ENCODE measurements at regions not wholly inside any gene's neighbourhood (a gene's known extent, or its start where the extent isn't known, plus 50 kb on each side); places are given as distances from the start of the nearest gene placed in this dataset.

DNA sequence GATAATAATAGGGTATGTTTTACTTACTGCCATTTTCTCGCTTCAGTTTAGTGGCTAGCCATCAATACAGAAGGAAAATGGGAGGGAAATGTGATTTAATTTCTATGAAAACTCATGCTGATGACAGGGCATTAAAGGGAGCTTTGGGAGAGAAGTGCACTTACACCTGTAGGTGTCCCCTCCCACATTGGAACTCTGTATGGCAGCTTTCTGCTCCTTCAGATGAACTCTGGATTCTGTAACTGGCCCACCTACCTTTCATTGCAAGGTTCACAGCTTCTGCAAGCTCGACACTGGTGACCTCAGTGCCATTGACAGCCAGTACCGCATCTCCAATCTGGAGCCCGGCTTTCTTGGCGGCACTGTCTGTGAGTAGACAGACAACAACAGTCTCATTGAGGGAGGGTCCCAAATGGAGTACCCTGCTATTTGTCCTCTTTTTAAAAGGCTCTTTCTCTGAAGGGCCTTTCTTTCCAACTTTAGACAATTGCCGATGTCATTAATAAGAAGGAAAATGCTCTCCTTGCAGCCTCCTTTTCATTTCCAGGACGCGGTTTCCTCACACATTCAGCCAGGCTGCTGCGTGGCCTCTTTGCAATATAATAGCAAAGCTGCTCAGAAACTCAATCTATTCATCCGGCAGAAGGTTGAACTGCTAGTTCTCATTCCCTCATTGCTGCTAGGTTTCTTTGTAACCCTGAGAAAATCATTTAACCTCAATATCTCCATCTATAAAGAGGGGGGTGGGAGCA, 63.6 kb downstream of the NUDT12 start:
- no peak for DNase-seq (ENCODE audit: extremely low read depth in 1 of 11, low read depth in 9 of 11, low spot score in 4 of 11)

DNA sequence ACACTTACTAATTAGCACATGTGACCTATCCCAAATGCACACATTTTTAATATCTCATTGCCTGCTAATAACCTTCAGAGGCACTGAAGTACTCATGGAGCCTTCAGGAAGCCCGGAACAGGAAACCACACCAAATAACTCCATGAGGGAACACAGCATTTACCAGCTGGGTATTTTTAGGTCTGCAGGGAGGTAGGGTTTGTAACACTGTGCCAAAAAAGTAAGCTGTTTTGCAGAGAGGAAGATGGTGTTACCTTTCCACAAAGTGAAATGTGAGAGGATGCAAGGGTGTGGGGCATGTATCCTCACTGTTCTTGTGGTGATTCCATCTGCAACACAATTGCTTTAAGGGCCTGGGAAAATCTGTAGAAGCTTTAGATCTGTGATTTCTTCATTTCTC, 64.4 kb downstream of the NUDT12 start:
- DNase-seq (ENCODE audit: extremely low read depth in 1 of 11, low read depth in 9 of 11, low spot score in 4 of 11), result no peak

DNA sequence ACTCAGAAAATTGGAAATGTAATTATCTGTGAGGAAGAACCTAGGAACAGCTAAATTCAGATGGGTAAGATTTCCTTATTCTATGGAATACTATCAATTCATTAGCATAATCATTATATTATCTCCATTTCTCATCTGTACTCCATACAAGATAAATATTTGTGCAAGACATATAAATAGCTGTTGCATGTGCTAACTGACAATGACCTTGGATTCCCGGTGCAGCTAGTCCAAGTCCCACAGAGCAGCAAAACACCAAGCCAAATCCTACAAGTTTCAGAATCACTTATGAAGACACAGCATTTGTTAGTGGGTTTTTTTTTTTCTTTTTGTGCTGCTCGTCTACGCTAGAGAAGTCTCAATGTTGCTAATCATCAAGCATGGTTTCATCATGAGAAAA, 64.8 kb downstream of the NUDT12 start:
- no peak for DNase-seq (ENCODE audit: extremely low read depth in 1 of 11, low read depth in 9 of 11, low spot score in 4 of 11)

DNA sequence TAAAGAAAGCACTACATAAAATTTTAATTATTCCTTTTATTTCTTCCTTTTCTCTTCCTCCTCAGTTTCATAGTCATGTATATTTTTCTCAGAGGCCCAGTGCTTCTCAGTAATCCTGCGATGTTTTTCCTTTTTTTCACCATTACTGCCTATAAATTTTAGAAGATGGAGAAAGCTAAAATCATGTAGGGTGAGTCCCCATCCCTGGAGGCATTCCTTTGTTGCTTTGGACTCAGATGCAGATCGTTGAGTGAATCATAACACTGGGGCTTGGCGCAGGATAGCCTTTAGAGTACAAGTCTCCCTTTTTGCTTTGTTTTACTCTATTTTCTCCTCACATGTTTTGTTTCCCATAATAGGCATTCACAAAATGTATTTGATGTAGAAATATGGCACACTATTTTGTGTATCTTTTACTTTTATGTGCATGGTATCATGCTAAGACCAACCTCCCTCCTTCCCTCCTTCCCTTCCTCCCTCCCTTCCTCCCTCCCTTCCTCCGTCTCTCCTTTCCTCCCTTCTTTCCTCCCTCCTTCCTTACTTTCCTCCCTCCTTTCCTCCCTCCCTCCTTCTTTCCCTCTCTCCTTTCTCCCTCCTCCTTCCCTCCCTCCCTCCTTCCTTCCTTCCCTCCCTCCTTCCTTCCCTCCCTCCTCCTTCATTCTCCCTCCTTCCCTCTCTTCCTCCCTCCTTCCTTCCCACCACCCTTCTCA, 72.4 kb downstream of the NUDT12 start:
- no peak for DNase-seq (ENCODE audit: extremely low read depth in 1 of 11, low read depth in 9 of 11, low spot score in 4 of 11)

DNA sequence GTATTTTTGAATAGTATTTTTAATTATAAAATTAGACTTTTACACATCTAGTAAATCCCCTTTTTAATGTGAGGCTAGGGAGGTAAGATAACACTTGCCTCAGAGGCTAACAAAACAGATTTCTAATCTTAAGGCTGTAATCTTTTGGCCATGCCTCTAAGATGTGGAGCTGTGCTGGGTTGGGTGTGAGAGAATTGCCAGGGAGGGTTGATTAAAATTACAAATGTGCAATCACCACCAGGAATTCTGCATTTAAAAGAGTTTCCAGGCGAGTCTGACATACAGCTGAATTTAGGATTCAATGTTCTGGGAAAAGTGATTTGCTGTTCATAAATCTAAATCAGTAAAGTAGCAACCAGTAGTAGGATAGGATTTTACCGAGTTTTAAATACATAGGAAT, 73.3 kb downstream of the NUDT12 start:
- DNase-seq (ENCODE audit: extremely low read depth in 1 of 11, low read depth in 9 of 11, low spot score in 4 of 11), result no peak

DNA sequence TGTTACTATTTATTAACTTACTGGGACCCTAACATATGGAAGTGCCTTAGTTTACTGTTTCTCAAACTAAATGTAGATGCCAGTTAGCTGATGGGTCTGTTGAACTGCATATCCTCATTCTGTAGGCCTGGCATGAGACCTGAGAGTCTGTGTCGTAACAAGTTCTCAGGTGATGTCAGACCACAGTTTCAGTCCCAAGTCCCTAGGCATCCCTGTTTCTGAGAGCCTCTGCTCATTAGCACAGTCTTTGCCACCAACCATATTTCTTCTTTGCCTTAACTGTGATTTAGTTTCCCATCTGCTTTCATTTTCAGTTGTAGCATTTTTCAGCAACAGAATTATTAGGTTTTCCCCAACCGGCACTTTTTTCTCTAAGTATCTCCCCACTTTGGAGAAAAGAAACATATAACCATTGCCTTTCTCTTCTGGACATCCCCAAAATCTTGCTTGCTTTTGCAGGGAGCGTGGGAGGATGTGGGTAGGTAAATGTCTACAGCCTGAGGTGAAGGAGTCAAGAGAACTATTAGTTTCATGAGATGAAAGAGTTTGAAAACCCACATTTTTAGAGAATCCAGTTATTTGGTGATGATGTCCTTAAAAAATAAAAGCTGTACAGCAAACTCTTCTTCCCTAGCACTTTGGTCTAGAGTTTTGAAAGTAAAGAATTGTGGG, 74.6 kb downstream of the NUDT12 start:
- DNase-seq (ENCODE audit: extremely low read depth in 1 of 11, low read depth in 9 of 11, low spot score in 4 of 11), result no peak

DNA sequence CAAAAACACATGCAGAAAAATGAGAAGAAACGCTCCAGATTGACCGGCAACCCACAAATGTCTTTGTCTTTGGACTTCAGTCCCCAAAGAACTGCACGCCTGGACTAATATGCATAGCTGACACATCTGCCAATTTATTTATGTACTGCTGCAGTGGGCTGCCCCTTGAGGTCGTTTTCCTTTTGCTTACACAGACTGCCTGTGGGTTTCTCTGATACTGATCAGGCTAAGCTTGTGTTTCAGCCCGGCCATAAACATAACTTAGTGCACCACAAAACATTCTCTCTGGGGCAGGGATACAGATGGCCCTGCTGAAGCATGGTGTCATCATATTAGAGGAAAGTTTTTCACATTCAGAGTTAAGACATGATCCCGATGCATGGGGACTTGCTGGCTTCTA, 75.4 kb downstream of the NUDT12 start:
- DNase-seq (ENCODE audit: extremely low read depth in 1 of 11, low read depth in 9 of 11, low spot score in 4 of 11), result peak in 6 of 11 donors; percentile 31 to 48 (median 42)

DNA sequence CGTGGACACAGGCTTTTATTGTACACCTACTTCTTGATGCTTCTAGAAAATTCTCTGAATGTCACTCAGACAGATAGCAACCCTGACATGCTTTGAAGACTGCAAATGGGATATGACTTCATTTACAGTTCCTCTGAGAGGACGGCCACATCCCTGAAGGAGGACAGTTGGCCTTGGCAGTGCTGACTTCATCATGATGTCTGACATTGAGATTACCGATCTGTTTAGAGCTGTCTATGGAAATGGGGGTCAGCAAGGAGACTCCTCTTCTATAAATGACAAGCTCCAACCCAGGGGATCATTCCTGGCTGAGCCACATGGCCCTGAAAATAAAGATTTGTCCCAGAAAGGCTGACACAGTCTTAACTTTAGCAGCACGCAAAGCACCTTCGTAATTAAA, 75.8 kb downstream of the NUDT12 start:
- no peak for DNase-seq (ENCODE audit: extremely low read depth in 1 of 11, low read depth in 9 of 11, low spot score in 4 of 11)

DNA sequence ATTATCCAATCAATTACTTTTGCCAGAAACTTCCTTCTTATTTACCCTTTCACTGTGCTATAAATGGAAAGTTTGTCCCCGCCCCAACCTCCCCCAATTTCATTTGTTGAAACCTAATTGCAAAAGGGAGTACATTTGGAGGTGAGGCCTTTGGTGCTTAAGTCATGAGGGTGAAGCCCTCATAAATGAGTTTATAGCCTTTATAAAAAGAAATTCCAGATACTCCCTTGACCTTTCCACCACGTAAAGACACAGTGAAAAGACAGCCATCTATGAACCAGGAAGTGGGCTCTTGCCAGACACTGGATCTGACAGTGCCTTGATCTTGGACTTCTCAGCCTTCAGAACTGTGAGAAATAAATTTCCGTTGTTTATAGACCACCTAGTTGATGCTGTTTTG, 82.3 kb downstream of the NUDT12 start:
- DNase-seq (ENCODE audit: extremely low read depth in 1 of 11, low read depth in 9 of 11, low spot score in 4 of 11), result no peak

DNA sequence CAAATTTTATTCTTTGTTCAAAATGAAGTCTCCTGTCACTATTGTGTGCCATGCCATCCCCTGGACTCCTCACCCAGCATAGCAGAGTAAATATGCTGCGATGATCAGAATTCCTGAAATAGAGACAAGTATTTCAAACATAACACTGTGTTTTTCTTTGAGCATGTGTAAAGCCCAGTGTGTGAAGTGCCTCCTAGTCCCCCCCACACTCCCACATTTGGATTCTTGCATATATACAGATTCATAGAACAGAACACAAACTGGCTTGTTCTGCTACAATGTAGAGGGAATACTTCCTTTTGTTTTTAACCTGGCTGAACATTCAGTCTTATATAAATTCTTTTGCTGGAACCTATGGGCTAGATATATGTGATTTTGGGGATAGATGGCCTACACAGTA, 84.9 kb downstream of the NUDT12 start:
- DNase-seq (ENCODE audit: extremely low read depth in 1 of 11, low read depth in 9 of 11, low spot score in 4 of 11), result no peak

DNA sequence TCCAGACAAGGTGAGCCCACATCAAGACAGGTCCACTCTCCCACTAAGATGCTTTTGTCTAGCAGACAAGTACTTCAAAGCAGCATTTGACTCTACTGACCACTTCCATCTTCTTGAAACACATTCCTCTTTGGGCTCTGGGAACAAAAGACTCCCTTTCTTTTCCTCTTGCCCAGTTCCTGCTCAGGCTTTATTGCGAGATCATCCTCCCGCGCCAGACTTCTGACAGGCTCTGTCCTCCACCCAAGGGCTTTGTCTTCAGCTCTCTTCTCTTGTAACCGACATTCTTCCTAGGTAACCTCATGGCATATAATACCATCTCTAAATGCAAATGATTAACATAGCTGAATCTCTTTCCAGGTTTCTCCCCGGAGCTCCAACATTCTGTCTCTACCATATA, 85.8 kb downstream of the NUDT12 start:
- no peak for DNase-seq (ENCODE audit: extremely low read depth in 1 of 11, low read depth in 9 of 11, low spot score in 4 of 11)

DNA sequence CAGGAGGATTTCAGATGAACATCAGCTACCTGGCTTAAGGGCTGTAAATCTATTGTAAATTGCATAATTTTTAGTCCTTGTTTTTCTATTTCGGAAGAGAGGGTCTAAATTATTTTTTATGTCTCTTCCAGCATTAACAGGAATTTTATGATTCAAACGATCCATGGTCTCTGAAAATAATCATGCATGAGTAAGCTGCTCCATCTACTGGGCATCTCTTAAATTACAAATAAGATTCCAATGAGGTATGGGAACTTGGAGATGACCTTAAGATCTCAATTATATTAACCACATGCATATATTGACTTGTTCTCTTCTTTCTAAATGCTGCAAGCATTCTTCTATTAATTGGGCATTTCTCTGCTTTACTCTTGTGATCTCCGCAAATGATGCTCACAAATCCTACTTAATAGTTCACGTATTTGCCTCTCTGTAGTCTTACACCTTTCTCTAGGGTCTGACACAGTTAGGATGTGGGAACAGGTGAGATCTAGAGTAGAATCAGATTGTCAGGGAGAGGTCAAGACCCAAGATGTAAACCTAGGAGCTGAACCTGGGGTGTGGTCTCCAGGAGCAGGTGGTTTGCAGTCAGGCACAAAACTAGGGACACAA, 86.9 kb downstream of the NUDT12 start:
- DNase-seq (ENCODE audit: extremely low read depth in 1 of 11, low read depth in 9 of 11, low spot score in 4 of 11), result peak in 3 of 11 donors; percentile 45 to 49 (median 48)

DNA sequence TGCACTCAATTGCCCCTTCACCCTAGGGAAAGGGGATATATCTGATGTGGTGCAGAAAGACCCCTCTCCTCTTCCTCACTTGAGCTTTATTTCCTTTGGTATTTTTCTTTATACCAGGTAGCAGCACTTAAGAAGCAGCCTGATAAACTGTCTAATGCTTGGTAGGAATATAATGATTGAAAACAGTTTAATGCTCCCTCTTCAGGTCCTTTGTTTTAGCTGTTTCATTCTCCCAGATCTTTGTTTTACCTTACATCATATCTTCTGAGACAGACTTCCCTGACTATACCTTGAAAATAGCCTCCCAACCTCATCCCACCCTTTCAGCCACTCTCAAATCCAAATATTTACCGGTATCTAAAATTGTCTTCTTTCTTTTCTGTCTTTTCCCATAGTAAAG, 87.9 kb downstream of the NUDT12 start:
- DNase-seq (ENCODE audit: extremely low read depth in 1 of 11, low read depth in 9 of 11, low spot score in 4 of 11), result no peak

DNA sequence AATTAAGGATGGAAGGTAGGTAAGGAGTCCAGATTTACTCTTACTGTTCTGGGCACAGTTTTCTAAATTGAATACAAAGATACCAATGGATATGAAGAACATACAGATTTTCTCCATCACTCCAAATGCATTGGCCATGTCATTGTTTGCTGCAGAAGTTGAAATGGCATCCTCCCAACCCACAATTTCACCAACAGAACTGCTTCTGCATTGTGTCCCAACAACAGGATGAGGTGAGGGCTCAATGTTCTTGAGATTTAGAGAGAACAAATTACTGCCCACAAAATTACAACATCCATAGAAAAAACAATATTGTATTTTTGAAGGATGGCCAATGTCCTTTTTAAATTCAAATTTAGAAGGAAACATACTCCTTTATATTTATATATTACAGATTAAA, 88.9 kb downstream of the NUDT12 start:
- no peak for DNase-seq (ENCODE audit: extremely low read depth in 1 of 11, low read depth in 9 of 11, low spot score in 4 of 11)

DNA sequence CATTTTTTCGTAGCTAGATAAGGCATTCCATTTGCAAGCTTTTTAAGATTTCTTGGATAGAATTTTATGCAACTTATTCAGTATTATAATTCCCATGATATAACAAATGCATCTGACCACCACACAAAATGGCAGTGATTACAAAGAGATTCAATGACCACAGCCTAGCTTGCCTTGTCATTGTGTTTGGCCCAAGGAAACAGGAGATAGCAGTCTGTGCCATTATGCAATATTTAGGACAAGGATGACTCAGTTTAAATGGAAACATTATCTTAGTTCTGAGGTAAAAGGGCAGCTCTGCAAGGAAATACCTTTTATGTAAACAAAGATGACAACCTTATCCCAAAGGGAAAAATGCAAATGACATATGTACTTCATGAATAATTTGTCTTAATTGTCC, 89.8 kb downstream of the NUDT12 start:
- no peak for DNase-seq (ENCODE audit: extremely low read depth in 1 of 11, low read depth in 9 of 11, low spot score in 4 of 11)

DNA sequence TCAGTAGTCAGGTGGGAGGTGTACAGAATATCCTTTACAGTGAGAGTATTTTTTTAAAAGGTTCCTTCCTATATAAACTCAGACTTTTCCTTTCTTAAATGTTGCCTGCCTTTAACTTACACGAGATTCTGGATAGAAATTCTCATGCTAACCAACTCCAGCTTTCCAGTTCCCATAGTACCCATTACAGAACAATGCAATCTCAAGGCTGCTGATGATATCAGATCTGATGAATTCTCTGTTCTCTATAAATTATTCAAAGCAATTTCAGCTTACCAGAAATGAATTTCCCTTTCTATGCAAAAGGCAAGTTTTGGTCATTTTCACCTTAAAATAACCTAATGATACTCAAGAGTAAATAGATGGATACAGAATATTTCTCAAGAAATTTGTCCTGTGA, 90.3 kb downstream of the NUDT12 start:
- DNase-seq (ENCODE audit: extremely low read depth in 1 of 11, low read depth in 9 of 11, low spot score in 4 of 11), result no peak

DNA sequence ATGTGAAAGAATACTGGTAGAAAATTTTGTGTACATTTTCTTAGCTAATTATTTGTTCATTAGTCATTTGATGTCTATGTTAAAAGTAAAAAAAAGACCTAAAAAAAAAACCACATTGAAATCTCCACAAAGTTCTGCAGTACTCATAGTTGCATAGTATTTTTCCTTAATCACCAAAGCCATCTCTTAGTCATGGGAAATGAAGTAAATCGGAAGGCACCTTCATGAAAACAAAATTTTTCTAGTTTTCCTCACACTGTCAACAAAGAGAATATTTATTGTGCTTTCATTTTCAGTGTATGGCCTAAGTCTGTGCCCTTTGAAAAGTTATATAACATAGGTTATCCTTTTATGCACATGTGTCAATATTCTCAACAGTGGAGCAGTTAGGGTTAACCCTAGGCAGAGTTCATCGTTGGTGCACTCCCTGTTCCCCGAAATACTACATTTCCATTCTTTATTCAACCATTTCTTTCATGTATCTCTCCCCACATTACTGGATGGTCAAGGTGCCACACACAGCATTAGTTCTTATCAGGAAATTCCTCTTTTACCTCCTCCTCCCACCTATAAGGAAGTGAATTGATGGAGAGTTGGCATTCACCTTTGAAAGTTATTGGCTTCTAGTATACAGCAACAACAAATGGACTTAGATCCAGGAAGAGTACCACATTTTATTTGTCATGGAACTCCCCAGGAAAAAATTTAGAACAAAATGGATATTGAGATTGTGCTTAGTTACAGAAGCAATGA, 93.1 kb downstream of the NUDT12 start:
- DNase-seq (ENCODE audit: extremely low read depth in 1 of 11, low read depth in 9 of 11, low spot score in 4 of 11), result no peak

DNA sequence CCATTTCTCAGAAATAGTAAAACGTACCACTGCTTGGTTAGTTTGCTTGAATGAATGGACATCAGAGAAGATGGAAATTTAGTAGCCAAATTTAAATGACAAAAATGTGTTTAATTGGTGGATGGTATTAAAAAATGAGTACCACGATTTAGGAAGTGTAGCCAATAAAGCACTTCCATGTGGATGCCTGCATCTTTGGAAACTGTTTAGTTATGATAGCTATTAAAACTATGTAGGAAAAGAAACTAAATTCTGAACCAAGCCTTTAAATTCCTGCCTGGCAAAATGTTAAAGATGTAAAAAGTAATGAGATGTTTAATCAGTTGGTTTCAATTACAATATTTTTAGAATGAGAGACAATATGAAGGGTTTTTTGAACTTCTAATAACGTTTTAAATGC, 94.8 kb downstream of the NUDT12 start:
- no peak for DNase-seq (ENCODE audit: extremely low read depth in 1 of 11, low read depth in 9 of 11, low spot score in 4 of 11)

DNA sequence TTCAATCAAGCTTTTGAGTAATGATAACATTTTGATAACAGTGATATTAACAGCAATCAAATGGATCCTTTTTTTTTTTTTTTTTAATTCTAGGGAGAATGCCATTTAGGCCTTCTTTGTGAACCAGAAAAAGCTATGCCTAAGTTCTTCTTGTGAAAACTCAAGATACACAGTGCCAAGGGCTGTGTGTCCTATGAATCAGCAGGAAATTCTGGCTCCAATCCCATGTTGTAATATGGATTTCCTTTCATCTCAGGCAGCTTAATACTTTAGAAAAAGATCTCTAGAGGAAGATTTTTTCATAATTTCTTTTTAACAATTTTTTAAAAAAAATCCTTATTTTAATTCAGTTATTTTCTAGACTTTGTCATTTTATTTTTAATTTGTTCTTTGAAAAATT, 96.1 kb downstream of the NUDT12 start:
- no peak for DNase-seq (ENCODE audit: extremely low read depth in 1 of 11, low read depth in 9 of 11, low spot score in 4 of 11)
